ENCODE measurements at regions not wholly inside any gene's neighbourhood (a gene's known extent, or its start where the extent isn't known, plus 50 kb on each side); places are given as distances from the start of the nearest gene placed in this dataset.
"Not testable (repeated sequence)": the region's sequence is repeated elsewhere in the genome, so short reads cannot be mapped to it uniquely, and the experiment has no call there.

DNA sequence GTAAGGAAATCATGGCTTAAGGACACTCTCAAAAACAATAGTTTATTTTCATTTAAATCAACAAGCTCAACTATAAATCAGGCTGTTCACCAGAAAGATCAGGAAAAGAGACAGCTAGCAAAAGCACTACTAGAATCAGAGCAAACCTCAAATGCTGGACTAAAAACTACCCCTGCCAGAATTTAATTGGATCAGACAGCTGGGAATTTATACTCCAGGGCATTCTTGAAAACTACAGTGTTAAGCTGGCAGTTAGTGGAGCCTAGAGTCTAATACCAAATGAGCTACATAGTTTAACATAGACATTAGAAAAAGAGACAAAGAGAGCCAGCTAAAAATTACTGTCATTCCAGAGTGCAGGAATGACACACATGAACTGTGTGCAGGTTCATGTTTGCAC is 1016.4 kb upstream of the CRIM1 start:
- DNase-seq (ENCODE audit: low read depth in 2 of 2) = no peak

GRCh38 chr2:35337922-35338321 is 1017.7 kb upstream of the CRIM1 start:
- DNase-seq (ENCODE audit: low read depth in 2 of 2) = no peak

- DNase-seq (ENCODE audit: low read depth in 2 of 2) = no peak
Measured at GRCh38 chr2:35314049-35314448, 1041.5 kb upstream of the CRIM1 start.

DNA sequence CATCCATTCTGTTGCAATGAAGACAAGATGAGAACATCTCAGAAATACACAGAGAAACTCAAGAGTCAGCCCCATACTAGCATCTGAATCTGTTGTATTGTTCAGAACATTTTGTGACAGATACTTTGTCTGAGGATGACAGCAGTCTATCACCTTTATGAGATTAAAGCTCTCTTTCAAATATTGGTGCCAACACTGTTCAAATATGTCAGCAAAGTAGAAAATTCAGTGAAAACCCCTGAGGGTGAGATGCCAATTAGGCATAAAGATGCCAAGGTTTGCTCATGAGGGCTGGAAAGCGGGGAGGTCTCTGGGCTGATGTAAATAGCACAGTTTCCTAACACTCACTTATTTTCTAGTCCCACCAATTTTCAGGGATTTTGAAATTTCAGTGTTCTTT is 1054.2 kb upstream of the CRIM1 start:
- DNase-seq (ENCODE audit: low read depth in 2 of 2) = no peak

- no peak for DNase-seq (ENCODE audit: low read depth in 2 of 2)
Measured at GRCh38 chr2:35298493-35298892, 1057.1 kb upstream of the CRIM1 start.

DNA sequence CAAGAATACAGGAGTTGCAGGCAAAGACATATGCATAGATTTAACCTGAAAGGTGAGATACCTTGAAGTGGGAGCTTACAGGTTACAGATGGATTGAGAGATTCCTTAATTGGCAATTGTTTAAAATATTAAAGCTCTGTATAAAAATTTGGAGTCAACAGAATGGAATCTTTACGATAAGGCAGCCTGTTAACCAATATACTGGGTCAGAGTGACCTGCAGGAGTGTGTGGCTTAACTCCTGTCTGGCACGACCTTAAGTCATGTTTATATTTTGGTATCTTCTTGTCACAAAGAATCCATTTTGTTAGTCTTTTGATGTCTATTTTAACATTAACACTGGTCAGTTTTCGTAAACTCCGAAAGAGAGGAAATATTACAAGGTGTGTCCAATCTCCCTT is 1058.2 kb upstream of the CRIM1 start:
- no peak for DNase-seq (ENCODE audit: low read depth in 2 of 2)

DNA sequence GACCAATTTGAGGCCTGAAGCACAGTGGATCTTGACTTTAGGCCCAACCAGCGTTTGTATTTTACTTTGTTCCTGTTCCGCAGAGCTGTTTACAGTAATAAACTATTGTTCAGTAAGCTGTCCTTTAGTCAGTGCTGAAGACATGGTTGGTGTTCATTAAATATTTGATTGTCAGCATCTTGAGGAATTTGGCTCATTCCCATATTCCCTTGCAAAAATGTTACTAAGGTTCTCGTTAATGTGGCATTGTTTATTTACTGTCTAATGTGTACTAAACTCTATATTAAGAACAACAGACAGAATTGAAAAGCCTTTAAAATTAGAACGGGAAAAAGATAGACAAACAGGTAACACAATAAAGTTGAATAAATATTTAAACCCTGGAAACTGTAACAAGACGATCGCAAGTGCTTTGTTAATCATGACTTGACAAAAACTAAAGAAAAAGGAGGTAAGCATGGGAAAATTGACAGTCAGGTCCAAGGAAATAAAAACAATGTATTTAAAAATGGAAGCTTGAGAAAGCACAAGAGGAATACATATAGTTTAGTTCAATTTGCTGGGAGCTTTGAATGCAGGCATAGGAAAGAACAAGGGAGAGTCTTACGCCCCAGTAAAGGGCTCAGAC is 1060.8 kb upstream of the CRIM1 start:
- DNase-seq (ENCODE audit: low read depth in 2 of 2) = no peak

- no peak for DNase-seq (ENCODE audit: low read depth in 2 of 2)
Measured at GRCh38 chr2:35293261-35293660, 1062.3 kb upstream of the CRIM1 start.

DNA sequence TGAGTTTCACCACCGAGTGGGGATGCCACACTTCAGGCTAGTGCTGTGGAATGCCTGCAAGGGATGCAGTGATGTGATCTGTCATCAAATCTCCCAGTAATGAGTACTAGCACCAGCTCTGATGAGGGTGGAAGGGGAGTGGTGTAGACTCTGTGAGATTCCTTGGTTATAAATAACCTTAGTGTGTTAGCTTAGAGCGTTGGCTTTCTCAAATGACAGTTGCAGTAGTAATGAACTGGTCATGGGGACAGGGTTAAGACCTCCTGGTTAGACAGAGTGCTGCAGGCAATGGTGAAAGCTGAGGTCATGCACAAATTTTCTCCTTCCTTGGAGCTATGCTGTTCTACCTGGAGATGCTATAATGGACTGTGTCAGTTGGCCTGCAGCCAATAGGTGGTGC is 1063.4 kb upstream of the CRIM1 start:
- no peak for DNase-seq (ENCODE audit: low read depth in 2 of 2)

DNA sequence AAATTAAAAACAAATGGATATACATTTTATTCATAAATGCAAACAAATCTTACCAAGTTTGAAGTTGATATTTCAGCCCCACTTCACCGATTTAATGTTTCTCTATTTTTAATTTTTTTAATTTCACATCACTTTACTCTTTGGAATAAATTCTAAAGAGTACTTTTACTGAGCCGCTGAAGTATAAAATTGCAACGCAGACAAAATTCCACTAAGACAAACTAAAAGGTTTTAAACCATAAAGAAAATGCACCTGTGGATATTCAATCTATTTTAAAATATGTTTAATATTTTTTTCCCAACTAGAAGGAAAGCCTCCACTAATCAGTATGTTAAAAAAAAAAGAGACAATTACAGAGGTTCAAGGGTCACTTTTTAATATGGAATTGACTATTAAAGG is 1073.9 kb upstream of the CRIM1 start:
- no peak for DNase-seq (ENCODE audit: low read depth in 2 of 2)

GRCh38 chr2:35255826-35256225 is 1099.8 kb upstream of the CRIM1 start:
- DNase-seq (ENCODE audit: low read depth in 2 of 2) = no peak

DNA sequence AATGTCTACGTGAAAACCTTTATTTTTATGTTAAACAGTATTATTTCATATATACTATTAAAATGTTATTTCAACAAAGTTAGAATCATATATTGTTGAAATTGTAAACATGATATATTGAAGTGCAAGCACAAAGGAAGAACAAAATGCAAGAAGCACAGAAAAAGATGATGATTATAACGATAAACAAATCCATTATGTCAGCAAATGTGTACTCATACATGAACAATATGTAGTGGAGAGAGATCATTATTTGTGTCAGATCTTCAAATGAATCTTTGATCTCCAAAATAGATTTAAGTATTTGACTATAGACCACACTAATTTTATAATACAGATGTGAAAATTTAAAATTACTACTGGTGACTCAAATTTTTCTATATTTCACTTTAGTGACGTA is 1104.4 kb upstream of the CRIM1 start:
- DNase-seq (ENCODE audit: low read depth in 2 of 2) = no peak

DNA sequence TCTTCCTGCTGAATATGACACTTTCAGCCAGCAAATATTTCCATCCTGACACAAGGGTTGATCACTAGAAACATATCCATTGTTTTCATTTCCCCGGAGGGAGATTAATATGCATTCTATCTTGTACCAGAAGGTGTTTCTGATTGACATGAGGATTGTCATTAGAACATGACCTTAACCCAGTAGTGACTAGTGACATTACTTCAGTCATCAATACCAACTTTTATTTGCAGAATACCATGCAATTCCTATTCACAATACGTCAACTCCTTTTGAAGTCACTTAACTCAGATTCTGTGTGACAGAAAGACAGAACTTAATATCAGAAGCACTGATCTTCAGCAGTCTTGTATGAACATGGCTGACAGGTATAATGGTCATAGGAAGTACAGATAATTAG is 1108.9 kb upstream of the CRIM1 start:
- DNase-seq (ENCODE audit: low read depth in 2 of 2) = no peak

GRCh38 chr2:35228584-35228983 is 1127.0 kb upstream of the CRIM1 start:
- no peak for DNase-seq (ENCODE audit: low read depth in 2 of 2)

GRCh38 chr2:35220461-35220860 is 1135.1 kb upstream of the CRIM1 start:
- DNase-seq (ENCODE audit: low read depth in 2 of 2) = no peak

- no peak for DNase-seq (ENCODE audit: low read depth in 2 of 2)
Measured at GRCh38 chr2:35204881-35205280, 1150.7 kb upstream of the CRIM1 start.

DNA sequence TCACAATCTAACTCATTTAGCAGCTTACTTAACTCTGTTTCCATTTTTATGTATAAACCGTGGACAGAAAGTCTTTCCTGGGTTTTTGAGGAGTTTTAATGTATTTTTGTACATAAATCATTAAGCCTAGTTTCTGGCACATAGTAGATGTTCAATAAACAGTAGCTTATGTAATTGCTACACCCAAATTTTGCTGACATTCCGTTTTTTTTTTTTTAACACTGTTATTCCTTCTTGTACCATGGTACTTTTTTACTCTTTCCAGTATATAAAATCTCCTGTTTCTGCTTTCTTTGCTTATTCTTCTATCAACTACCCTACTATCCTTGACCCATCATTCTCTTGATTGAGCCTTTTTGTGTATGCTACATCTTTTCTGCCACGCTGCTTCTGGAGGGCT is 1151.3 kb upstream of the CRIM1 start:
- no peak for DNase-seq (ENCODE audit: low read depth in 2 of 2)

DNA sequence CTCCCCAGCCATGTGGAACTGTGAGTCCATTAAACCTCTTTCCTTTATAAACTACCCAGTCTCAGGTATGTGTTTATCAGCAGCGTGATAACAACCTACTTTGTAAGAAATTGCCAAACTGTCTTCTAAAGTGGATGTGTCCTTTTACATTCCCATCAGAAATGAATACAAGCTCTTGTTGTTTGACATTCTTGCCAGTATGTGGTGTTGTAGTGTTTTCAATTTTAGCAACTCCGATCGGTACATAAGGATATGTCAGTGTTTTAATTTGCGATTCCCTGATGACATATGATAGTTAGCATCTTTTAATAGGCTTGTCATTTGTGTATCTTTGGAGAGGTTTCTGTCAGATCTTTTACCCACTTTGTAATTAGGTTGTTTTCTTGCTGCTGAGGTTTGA is 1156.3 kb upstream of the CRIM1 start:
- DNase-seq (ENCODE audit: low read depth in 2 of 2) = no peak

DNA sequence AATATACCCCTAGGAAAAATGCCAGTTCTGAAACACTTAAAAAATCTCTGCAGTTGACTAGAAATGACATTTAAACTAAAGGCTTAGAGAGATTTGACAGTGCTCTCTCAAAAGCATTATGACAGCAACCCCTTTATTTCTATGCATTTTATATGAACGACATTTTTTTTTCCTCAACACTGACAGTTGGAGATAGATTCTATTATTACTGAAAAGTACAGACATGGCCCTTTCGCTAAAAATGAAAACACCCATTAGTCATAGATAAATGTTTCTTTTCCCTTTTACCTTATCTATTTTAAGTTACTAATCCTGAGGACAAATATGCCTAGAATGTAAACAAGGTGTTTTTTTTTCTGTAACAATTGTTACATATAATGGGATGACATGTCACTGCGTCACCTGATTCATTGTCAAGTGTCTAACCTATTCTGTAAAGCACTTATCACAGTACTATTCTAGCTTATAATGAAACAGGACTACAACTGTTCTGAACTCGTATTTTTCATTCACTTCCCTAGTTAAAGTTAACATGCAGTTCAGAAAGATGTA is 1169.6 kb upstream of the CRIM1 start:
- no peak for DNase-seq (ENCODE audit: low read depth in 2 of 2)

GRCh38 chr2:35184471-35184870 is 1171.1 kb upstream of the CRIM1 start:
- DNase-seq (ENCODE audit: low read depth in 2 of 2) = no peak

DNA sequence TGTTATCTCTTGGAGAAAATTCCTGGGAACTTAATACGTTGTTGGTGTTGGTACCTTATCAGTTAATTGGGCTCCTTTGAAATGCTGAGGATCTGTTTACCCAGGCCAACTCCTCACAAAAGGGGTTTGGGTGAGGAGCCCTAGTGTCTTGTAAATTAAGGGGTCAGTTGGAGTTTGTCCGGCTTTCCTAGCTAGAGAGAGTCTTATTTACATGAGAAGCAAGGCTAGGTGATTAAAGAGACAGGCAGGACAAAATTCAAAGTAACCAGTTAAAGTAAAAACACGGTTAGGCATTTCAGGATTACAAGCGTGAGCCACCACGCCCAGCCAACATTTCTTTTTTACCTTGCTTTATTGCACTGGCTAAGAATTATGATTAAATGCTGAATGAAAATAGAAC is 1178.9 kb upstream of the CRIM1 start:
- not testable (repeated sequence) for DNase-seq (ENCODE audit: low read depth in 2 of 2)

GRCh38 chr2:35174845-35175244 is 1180.7 kb upstream of the CRIM1 start:
- DNase-seq (ENCODE audit: low read depth in 2 of 2) = no peak

DNA sequence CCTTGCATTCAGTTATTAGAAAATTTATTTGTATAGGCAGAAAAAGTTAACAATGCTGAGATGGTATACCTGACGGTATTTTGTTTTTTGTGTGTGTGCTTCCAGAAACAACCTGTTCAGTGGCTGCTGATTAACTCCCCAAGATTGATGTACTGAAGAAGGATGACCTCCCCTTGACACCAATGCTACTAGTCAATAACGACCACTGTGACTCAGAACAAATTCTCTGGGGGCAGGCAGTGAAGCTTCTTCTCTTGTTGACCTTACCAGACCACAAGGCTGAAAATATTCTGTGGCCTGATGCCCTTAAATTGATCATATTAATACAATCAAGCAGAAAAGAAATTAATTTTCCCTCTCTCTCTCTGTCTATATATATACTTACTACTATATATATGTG is 1182.9 kb upstream of the CRIM1 start:
- DNase-seq (ENCODE audit: low read depth in 2 of 2) = no peak

- DNase-seq (ENCODE audit: low read depth in 2 of 2) = no peak
Measured at GRCh38 chr2:35168351-35168750, 1187.2 kb upstream of the CRIM1 start.

Measured in stimulated activated CD8-positive, alpha-beta memory T cell treated with anti-CD3 and anti-CD28 coated beads, Interleukin-2, amount 100 ng/mL, for 1 hour (primary cell).